ENCODE measurements at regions not wholly inside any gene's neighbourhood (a gene's known extent, or its start where the extent isn't known, plus 50 kb on each side); places are given as distances from the start of the nearest gene placed in this dataset.

- H3K4me1 Mint-ChIP-seq (ENCODE audit: low read depth, unreplicated experiment): no peaks in the 10 kb centered on the region
- no peaks in the 10 kb centered on the region for H3K27me3 ChIP-seq (replicated peaks; ENCODE audit: control insufficient read depth, insufficient read depth, low read length)
- BruUV-seq (replicated peaks): no TSS peak
- no peaks in the 10 kb centered on the region for H3K4me1 ChIP-seq
- H3K4me3 ChIP-seq (ENCODE audit: low read depth, low read length): no peak overlapping the region
- no peaks in the 10 kb centered on the region for H3K27me3 Mint-ChIP-seq (ENCODE audit: insufficient read depth, unreplicated experiment)
- H3K9me3 Mint-ChIP-seq (ENCODE audit: unreplicated experiment): no peaks in the 10 kb centered on the region
- DNase-seq: no peak
- H3K9me3 ChIP-seq: no peaks in the 10 kb centered on the region
- H3K27ac Mint-ChIP-seq (ENCODE audit: unreplicated experiment): no peak overlapping the region
- H3K36me3 Mint-ChIP-seq (ENCODE audit: insufficient read depth, unreplicated experiment): no peaks in the 10 kb centered on the region
- ChIA-PET POLR2A (no interaction called here), CTCF (no interaction called here)
- no peaks in the 10 kb centered on the region for H3K36me3 ChIP-seq (ENCODE audit: control insufficient read depth, insufficient read depth, low read length)
- H3K4me3 Mint-ChIP-seq (ENCODE audit: unreplicated experiment): no peak overlapping the region
- intact Hi-C loops (cut with micrococcal nuclease; ENCODE audit: unreplicated experiment): no loop called here
- TF ChIP-seq CTCF (IDR thresholded peaks at IDR 0.05; ENCODE audit: insufficient read depth in 1 of 2, low read depth in 1 of 2, low read length in 1 of 2, severe bottlenecking in 1 of 2, unreplicated experiment in 1 of 2): no peak
These were observed 382.5 kb upstream of the SORCS1 start for GRCh38 chr10:107546986-107547385.

GRCh38 chr10:107546284-107546683 lies 381.8 kb upstream of the SORCS1 start:
- POLR2A ChIA-PET: no interaction called here
- H3K36me3 ChIP-seq (ENCODE audit: control insufficient read depth, insufficient read depth, low read length): no peaks in the 10 kb centered on the region
- H3K4me3 ChIP-seq (ENCODE audit: low read depth, low read length): no peak overlapping the region
- Mint-ChIP-seq H3K4me3 (ENCODE audit: unreplicated experiment) (no peak overlapping the region), H3K27ac (ENCODE audit: unreplicated experiment) (no peak overlapping the region), H3K27me3 (ENCODE audit: insufficient read depth, unreplicated experiment) (no peaks in the 10 kb centered on the region), H3K36me3 (ENCODE audit: insufficient read depth, unreplicated experiment) (no peaks in the 10 kb centered on the region), H3K9me3 (ENCODE audit: unreplicated experiment) (no peaks in the 10 kb centered on the region), H3K4me1 (ENCODE audit: low read depth, unreplicated experiment) (no peaks in the 10 kb centered on the region)
- TF ChIP-seq CTCF (IDR thresholded peaks at IDR 0.05; ENCODE audit: insufficient read depth in 1 of 2, low read depth in 1 of 2, low read length in 1 of 2, severe bottlenecking in 1 of 2, unreplicated experiment in 1 of 2): no peak
- H3K27me3 ChIP-seq (replicated peaks; ENCODE audit: control insufficient read depth, insufficient read depth, low read length): no peaks in the 10 kb centered on the region
- DNase-seq: no peak
- H3K9me3 ChIP-seq: no peaks in the 10 kb centered on the region
- BruUV-seq (replicated peaks): no TSS peak
- intact Hi-C loops (cut with micrococcal nuclease; ENCODE audit: unreplicated experiment): no loop called here
- H3K4me1 ChIP-seq: no peaks in the 10 kb centered on the region
- CTCF ChIA-PET: no interaction called here

- no peaks in the 10 kb centered on the region for H3K9me3 ChIP-seq
- POLR2A ChIA-PET: no interaction called here
- H3K4me1 ChIP-seq: no peaks in the 10 kb centered on the region
- BruUV-seq (replicated peaks): no TSS peak
- no peaks in the 10 kb centered on the region for H3K27me3 ChIP-seq (replicated peaks; ENCODE audit: control insufficient read depth, insufficient read depth, low read length)
- intact Hi-C loops (cut with micrococcal nuclease; ENCODE audit: unreplicated experiment): no loop called here
- no peak overlapping the region for H3K27ac Mint-ChIP-seq (ENCODE audit: unreplicated experiment)
- DNase-seq: no peak
- no peaks in the 10 kb centered on the region for H3K27me3 Mint-ChIP-seq (ENCODE audit: insufficient read depth, unreplicated experiment)
- no peaks in the 10 kb centered on the region for H3K36me3 ChIP-seq (ENCODE audit: control insufficient read depth, insufficient read depth, low read length)
- no peaks in the 10 kb centered on the region for H3K36me3 Mint-ChIP-seq (ENCODE audit: insufficient read depth, unreplicated experiment)
- TF ChIP-seq CTCF (IDR thresholded peaks at IDR 0.05; ENCODE audit: insufficient read depth in 1 of 2, low read depth in 1 of 2, low read length in 1 of 2, severe bottlenecking in 1 of 2, unreplicated experiment in 1 of 2): no peak
- no peak overlapping the region for H3K4me3 ChIP-seq (ENCODE audit: low read depth, low read length)
- no peaks in the 10 kb centered on the region for H3K9me3 Mint-ChIP-seq (ENCODE audit: unreplicated experiment)
- H3K4me3 Mint-ChIP-seq (ENCODE audit: unreplicated experiment): no peak overlapping the region
- H3K4me1 Mint-ChIP-seq (ENCODE audit: low read depth, unreplicated experiment): no peaks in the 10 kb centered on the region
- CTCF ChIA-PET: no interaction called here
These were observed 381.2 kb upstream of the SORCS1 start for GRCh38 chr10:107545717-107546116.
